GM21717 (cell line): ENCODE measurements at regions not wholly inside any gene's neighbourhood (a gene's known extent, or its start where the extent isn't known, plus 50 kb on each side); places are given as distances from the start of the nearest gene placed in this dataset.

Experiments used
- ATAC-seq: cut with Tn5 transposase; IDR thresholded peaks from one replicate; pipeline ENCODE4 v1.9.1; 2021; ENCODE audit warnings: mild to moderate bottlenecking, moderate library complexity; ENCODE audit not compliant: unreplicated experiment

DNA sequence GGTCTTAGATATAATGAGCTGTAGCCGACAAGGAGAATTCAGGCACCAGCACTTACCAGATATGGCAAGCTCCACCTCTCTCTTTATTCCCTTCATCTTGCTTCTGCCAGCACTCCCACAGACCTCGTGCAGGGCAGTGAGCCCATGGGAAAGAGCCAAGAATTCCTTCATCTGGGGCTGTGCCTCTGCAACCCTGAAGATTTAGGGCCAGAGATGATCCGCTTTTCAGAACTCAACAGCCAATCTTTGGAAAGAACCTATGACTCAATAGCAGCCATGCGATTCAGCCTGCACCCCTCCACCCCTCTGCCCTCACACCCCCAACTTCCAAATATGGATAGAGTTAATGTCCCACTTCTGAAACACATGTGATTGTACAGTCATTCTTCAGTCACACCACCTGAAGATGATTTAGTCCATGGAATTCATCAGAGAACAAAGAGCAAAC is 533.7 kb upstream of the TNP1 start:
- ATAC-seq: no peak

DNA sequence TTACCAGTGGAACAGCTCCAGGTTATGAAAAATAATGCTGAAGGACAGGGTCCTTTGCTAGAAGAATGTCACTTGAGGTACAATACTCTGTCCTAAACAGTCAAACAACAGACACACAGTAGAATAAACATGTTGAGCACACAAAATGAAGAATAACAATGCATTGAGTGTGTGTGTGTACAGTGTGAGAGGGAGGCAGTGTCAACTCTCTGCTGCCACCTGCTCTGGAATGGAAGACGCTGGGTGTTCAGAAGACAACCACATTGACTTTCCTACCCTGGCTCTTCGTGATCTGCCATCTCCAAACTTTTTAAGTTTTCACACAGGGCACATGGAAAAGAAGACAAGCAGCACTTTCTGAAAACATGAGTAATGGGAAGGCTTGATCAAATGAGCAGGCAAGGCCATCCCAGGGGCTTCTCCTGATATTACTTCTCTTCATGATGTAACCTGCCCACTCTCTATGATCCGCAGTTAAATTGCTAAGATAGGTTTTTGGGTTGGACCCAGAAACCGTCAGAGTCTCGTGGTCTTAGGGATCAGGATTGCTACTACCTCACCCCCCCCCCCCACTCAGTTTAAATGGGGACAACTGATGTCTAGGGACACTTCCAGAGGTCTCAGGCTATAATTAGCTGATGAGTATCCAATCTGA is 533.2 kb upstream of the TNP1 start:
- ATAC-seq: no peak

DNA sequence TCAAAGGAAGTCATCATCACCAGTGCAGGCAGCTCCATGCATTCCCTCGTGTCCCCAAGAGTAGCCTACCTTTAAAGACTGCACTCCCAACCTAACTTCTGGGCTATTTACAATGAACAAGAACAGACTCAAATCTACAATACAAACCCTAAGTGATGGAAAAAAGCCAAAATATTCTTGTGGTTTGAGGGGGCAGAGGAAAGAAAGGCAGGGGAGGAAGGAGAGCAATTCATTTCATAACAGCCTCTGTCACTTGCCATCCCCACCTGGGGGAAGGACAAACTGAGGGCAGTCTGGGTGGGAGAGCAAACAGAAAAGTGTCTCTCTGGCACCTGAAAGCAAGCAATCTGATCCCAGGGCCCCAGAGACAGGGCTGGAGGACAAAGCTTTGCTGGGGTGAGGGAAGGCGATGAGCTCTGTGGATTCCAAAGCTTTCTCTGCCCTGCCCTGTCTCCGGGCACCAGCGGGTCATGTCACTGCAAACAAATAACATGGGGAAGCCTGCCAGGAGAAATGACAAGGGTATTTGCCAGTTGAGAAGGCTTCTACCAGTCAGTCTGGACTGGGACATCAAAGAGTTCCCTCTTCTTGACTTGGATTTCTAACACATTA is 528.0 kb upstream of the TNP1 start:
- no peak for ATAC-seq

DNA sequence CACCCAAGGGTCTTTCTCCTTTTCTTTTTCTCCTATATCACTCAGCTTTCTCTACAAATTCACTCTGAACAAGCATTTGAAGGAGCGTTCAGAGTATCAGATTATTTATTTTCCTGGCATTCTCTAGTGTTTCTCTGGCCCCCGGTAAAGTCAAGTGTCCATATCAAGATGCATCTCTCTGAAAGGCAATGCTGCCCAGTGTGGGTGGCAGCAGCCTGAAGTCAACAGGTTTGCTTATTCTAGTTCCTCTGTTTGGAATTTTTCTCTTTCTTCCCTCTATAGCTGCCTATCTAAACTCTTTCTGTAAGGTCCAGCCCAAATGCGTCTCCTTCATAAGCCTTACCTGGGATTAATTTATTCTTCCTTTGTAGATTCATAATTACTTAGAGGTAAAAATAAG is 526.2 kb upstream of the TNP1 start:
- ATAC-seq: no peak

DNA sequence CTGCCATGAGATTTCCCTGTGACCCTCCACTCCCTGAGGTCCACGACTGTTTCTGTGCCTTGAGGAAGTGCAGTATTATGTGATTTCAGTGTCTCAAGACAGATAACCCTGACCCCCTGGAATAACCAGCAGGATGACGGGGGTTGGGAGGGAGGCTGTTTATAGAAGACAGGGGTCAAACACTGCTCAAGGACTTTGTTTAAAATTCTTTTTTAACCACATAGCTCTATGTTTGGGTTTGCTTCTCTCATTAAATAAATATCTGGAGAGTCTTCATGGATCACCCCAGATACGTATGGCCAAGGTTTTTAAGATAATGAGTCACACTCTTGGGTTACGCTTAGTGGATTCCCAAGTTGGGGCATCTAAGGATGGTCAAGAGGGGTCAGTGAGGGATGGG is 523.8 kb upstream of the TNP1 start:
- ATAC-seq: no peak

DNA sequence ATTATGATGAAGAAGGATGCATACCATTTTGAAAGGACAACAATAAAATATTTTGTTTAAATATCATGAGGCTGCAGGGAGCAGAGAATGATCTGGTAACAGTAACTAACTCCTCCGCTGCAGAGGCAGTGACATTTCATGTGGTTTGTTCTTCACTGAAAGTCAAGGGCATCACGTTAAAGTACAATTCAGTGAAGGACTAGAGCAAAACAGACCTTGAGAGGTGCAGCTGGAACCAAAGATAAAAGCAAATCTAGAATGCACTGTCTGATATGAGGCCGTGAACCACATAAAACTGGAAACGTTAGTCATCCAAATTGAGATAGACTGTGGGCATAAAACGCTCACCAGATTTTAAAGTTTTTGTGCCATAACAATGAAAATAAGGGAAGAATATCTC is 522.9 kb upstream of the TNP1 start:
- no peak for ATAC-seq

DNA sequence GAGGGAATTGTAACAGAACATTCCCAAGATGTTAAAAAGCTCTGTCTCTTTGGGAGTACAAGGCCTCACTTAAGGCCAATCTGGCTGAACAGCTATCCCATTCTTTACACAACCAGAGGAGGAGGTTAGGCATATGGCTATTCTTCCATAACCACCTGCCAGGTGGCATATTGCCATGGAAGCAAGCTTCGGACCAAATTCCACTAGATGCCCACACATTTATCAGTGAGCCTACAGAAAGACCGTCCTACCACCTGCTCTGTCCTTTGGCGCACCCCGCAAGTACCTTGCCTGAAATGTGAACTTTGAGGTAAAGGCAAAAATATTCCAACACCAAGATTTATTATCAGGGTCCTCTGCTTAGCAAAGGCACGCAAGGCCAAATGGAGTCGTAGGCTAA is 519.9 kb upstream of the TNP1 start:
- ATAC-seq: no peak

DNA sequence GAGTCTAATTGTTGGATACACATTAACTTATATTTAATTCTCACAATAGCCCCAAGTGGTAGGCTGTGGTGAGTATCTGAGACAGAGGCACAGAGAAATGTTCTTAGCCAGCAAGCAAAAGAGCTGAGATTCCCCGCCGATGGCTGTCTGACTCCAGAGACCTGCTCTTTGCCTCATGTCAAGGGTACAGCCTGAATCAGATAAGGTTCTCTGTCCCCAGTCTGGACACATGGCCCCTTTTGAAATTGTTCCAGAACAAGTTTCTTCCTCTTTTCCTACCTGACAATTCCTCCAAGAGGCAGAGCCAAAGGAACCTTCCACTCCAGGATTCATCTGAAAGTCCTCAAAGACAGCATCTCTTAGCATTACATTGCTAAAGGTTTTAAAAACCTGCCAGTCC is 512.9 kb upstream of the TNP1 start:
- no peak for ATAC-seq

DNA sequence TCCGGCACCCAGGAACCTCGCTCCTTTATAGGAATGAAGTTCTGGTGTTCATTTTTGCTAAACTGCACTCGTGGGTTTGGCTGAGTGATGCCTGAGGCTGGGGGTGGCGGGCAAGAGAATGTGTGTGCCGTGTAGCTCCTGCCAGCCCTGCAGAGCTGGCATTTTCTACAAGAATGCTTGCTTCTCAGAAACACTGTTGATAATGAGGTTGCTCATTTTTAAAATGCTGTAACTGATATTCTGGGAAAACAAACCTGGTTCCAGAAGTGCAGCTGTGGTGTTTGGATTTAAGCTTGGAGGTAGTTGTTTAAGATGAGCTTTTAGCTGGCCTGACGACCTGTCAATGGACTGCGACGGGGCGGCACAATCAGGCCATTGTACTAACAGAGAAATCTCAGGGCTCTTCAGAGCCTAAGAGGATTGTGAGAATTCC is 511.9 kb upstream of the TNP1 start:
- ATAC-seq: no peak

DNA sequence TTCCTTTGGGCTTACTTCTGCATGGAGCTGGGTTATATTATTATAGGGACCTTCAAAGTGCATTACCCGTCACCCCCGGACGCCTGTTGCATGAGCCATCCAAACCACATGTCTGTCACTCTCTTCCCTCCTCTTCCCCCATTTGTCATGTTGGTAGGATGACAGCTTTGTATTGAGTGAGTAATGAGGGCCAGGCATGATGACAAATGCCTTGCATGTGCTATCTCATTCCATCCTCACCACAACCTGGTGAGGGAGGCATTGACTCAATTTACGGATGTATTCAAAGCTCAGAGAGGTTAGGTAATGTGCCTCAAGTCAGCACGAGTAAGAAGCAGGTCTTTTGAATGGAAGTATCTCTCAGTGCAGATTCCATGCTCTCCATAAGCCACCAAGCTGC is 510.5 kb upstream of the TNP1 start:
- ATAC-seq: no peak

DNA sequence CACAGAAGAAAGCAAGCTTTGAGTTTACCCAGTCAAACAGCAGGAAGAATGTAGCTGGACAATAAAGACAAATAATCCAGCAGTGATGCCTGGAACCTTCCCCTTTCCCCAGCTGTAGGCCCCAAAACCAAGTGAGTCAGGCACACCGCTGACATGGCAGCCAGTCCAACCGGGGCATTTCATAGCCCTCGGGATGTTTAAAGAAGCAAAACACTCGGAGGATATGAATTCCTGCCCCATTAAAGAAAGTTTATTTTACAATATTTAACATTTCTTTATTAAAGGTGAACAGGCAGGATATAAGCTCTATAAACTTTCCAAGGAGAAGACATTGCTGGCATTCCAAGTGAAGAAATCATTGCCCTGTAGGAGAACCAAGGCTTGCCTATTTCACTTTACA is 507.6 kb upstream of the TNP1 start:
- no peak for ATAC-seq

DNA sequence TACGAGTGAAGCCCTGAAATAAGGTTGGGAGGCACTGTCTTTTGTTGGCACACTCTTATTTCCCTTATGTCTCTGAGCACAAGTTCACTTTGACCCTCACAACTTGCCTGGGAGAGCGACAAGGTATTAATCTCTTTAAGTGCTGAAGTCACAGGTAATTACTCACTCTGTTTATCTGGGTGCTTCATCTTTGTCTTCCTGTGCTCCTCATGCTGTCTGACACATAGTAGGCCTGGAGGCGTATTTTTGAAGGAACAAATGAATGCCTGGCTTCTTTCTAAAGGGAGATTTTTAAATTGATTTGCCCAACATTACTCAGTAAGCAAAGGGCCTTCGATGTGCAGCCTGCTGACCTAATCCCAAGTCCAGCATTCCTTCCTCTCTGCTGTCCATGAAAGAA is 507.1 kb upstream of the TNP1 start:
- ATAC-seq: no peak

DNA sequence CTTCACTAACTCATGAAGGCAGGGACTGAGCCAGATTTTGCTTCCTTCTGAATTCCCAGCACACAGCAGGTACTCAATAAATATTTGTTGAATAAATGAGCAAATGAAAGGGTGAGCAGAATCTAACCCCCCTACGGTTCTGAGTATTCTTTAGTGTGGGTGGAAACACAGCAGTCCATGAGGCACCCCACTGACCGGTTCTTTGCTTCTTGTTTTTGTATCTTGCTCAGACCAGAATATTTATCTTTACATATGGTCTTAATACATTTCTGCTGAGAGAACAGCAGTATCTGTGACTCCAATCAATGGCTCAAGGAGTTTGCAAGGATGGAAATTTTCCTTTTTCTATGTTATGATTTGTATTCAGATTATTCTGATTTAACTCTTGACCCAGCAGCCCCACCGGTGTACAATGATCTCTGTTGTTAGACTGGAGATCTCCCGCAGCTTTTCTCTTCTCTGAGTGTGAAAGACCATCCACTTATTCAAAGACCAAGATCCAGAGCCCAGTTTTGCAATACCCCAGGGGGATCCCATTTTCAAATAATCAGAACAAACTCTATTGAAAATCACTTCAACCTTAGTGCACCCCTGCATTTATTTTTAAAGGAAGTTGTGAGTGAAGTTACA is 506.5 kb upstream of the TNP1 start:
- ATAC-seq: no peak

DNA sequence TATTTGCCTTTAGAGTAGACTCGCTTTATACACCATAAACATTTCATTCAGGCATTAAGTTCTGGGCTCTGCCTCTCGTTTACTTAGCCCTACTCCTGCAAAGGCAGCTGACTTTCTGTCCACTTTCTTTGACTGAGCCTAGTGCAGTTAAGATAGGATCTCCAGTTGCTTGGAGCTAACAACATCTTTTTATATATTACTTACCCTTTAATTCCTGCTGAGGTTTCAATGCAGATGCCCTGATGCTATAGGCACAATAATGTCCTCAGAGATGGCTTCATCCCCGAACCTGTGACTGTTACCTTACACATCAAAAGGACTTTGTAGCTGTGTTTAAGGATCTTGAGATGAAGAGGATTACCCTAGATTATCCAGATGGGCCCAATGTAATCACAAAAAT is 505.8 kb upstream of the TNP1 start:
- ATAC-seq: no peak

DNA sequence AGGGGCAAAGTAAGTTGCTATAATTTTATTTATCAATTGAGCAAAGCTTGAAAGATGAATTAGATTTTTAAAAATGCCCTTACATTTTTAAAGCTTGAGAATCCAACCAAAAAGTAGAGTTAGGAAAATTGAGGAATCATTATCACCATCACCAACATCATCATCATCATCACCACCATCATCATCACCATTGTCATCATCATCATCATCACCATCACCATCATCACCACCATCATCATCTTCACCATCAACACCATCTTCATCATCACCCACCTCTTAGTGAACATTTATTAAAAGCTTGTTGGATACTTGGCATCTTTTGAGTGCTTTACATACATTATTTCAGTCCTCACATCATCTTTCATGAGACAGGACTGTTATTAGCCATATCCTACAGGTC is 504.4 kb upstream of the TNP1 start:
- ATAC-seq: no peak

DNA sequence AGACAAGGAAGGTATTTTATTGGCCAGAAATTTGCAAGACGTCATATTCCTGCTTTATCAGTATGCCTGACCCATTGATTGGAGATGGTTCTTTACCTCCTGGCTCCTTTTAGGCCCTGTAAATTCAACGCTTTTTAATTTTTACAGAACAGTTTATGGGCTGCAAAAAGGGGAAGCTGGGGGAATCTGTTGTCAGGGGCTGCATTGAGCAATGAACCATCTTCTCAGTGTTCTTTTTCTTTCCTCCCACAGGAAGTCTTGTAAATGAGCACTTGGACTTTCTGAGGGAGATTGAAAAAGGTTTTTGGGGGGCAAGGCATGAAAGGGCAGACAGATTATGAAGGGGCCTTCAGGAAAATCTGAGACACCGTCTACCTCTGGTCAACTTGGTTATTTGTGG is 503.6 kb upstream of the TNP1 start:
- ATAC-seq: no peak

DNA sequence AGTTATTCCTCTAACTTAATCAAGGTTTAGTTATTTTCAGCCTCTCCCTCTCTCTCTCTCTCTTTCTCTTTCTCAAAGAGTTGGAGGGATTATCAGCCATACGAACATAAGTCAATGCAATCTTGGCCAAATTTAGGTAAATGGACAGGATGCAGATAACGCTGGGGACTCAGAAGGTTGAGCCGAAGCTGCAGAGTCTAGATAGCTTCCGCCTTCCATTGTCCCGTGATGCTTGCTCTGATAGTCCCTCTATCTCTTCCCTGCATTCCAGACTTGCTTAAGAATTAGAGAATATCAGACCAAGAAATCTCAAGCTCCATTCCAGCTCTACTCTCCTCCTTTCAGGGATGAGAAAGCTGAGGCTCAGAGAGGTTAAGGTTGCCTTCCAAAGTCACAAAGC is 502.8 kb upstream of the TNP1 start:
- ATAC-seq: no peak

DNA sequence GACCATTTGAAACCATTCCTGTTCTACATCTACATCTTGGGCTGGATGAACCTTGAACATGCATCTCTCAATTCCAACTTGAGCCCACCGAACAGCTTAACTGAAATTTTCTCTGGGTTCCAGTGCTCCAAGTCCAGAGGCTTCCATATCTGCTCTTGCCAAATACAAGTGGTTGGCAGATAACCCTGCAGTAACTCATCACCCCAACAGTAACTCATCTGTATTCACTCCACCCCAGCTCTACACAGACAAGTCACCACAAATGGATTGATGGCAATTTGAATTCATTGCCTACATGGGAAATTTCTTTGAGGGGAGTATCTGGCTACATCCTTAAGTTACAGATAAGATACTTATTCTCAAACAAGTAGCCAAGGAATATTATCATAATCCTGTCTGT is 502.4 kb upstream of the TNP1 start:
- no peak for ATAC-seq

DNA sequence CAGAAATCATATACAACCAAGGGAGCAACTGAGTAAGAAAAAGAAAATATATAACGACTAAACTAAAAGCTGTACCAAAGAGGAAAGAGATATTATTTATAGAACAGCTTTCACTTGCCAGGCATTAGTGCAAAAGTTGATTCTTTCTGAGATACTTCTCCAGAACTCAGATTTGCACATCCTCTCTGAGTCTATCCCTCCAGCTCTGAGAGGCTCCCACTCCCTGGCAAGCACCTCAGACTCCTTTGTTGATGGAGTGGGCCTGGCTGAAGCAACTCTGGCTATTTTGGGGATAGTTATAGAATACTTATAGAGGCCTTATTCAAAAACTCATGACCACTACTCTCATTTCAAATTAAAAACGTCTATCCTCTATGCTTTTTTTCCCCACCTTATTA is 501.6 kb upstream of the TNP1 start:
- ATAC-seq: no peak

DNA sequence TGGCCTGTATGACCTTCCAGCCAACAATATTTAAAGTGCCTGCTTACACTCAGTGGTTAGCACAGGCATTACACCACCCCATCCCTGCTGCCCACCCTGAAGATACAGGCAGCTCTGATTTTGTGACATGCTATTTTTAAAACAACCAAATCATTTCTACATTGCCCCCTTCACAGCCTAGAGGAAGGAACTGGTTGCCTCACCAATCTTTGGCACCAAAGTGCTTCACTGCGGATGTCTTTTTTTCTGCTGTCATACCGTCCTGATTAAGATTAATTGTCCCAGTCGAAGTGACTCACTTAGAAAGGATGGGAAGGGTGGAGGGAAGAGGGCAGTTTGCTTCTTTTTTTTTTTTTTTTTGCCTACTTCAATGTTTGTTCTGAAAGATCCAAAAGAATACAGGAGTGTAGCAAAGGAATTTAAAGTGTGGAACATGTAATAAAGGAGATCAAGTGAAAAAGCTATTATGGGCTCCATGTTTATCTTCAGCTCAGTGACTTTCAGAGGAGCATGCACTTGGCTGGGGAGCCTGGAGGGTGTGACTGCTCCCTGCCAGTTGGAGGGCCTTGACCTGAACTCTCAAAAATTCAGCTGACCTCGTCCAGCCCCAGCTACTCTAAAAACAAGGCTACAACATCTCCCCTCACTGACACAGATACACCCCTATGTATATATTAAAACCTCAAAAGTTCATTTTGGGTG is 501.1 kb upstream of the TNP1 start:
- no peak for ATAC-seq

DNA sequence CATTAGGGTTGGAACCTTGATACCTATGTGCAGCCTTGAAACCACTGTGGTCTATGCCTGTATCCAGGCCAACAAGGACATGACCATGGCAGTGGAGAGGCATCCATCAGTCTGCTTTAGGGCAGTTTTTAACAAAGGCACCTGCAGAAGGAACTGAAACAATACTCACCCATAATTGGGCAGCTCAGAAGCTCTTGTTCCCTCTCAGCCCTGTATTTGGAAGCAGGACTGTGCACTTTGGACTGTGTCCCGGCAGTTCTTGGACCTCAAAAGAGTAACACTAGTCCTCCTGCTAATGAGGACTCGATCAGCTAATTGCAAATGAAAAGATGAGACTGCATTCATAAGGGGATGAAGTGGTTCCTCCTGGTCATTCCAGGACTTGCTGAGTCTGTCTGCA is 500.2 kb upstream of the TNP1 start:
- no peak for ATAC-seq
